GM21717 (cell line): ENCODE measurements at regions not wholly inside any gene's neighbourhood (a gene's known extent, or its start where the extent isn't known, plus 50 kb on each side); places are given as distances from the start of the nearest gene placed in this dataset.
"Not testable (repeated sequence)": the region's sequence is repeated elsewhere in the genome, so short reads cannot be mapped to it uniquely, and the experiment has no call there.

Experiments used
- ATAC-seq: cut with Tn5 transposase; IDR thresholded peaks from one replicate; pipeline ENCODE4 v1.9.1; 2021; ENCODE audit warnings: mild to moderate bottlenecking, moderate library complexity; ENCODE audit not compliant: unreplicated experiment

- no peak for ATAC-seq
Observed at GRCh38 chr5:96528826-96529474, 95.9 kb upstream of the PCSK1 start.

- ATAC-seq, result no peak
Observed at GRCh38 chr5:96529559-96529958, 96.5 kb upstream of the PCSK1 start.

GRCh38 chr5:96530901-96531300 lies 97.9 kb upstream of the PCSK1 start:
- no peak for ATAC-seq

GRCh38 chr5:96533371-96533770 lies 100.3 kb upstream of the PCSK1 start:
- ATAC-seq, result no peak

GRCh38 chr5:96537386-96537785 lies 104.3 kb upstream of the PCSK1 start:
- ATAC-seq, result no peak

- ATAC-seq, result no peak
Observed at GRCh38 chr5:96538808-96539250, 105.8 kb upstream of the PCSK1 start.

- no peak for ATAC-seq
Observed at GRCh38 chr5:96546120-96546519, 113.1 kb upstream of the PCSK1 start.

- ATAC-seq, result no peak
Observed at GRCh38 chr5:96547486-96547885, 114.4 kb upstream of the PCSK1 start.

GRCh38 chr5:96548905-96549304 lies 113.3 kb upstream of the CAST start:
- no peak for ATAC-seq

GRCh38 chr5:96560857-96561256 lies 101.3 kb upstream of the CAST start:
- not testable (repeated sequence) for ATAC-seq

GRCh38 chr5:96562614-96563013 lies 99.6 kb upstream of the CAST start:
- ATAC-seq, result no peak

GRCh38 chr5:96563816-96564215 lies 98.4 kb upstream of the CAST start:
- ATAC-seq, result no peak

GRCh38 chr5:96565582-96566265 lies 96.5 kb upstream of the CAST start:
- ATAC-seq, result peak; percentile 64

- ATAC-seq, result no peak
Observed at GRCh38 chr5:96566833-96567587, 95.2 kb upstream of the CAST start.

GRCh38 chr5:96569332-96569731 lies 92.8 kb upstream of the CAST start:
- ATAC-seq, result no peak

GRCh38 chr5:96569770-96570169 lies 92.4 kb upstream of the CAST start:
- ATAC-seq, result no peak

- no peak for ATAC-seq
Observed at GRCh38 chr5:96572864-96573512, 89.2 kb upstream of the CAST start.

- ATAC-seq, result no peak
Observed at GRCh38 chr5:96573513-96573894, 88.7 kb upstream of the CAST start.

GRCh38 chr5:96576876-96577275 lies 85.3 kb upstream of the CAST start:
- no peak for ATAC-seq

GRCh38 chr5:96577909-96578308 lies 84.3 kb upstream of the CAST start:
- no peak for ATAC-seq

- no peak for ATAC-seq
Observed at GRCh38 chr5:96579711-96580110, 82.5 kb upstream of the CAST start.
